OCI-LY7 (cell line): ENCODE measurements at regions not wholly inside any gene's neighbourhood (a gene's known extent, or its start where the extent isn't known, plus 50 kb on each side); places are given as distances from the start of the nearest gene placed in this dataset.

Experiments used
- BruUV-seq: library from RNA; stranded (reverse); fragments of 400-500 nt; replicated peaks from 2 replicates; lab custom pipeline; 2021; lab: Mats Ljungman, UMichigan
- CTCF ChIA-PET: fragments of 300-600 bp; sonication (Branson Sonifier 250); formaldehyde crosslinking; loops from one replicate; lab custom pipeline; 2022; ENCODE audit warnings: antibody characterized with exemption; ENCODE audit not compliant: unreplicated experiment; lab: Charles Lee
- POLR2A ChIA-PET: fragments of 300-600 bp; sonication (Branson Sonifier 250); formaldehyde crosslinking; loops from one replicate; lab custom pipeline; 2022; ENCODE audit warnings: antibody characterized with exemption; lab: Charles Lee
- DNase-seq: peaks from one replicate; pipeline ENCODE4 v3.0.0-alpha.2; 2015; ENCODE audit warnings: low spot score
- H2AFZ ChIP-seq: fragments of 200-600 bp; sonication (generic), shearing (Covaris generic); 2 replicates; pipeline ENCODE4 v1.6.1; 2014; ENCODE audit warnings: mild to moderate bottlenecking, antibody characterized with exemption, low read length, moderate library complexity
- H3K27ac ChIP-seq: fragments of 200-600 bp; sonication (generic); 2 replicates; pipeline ENCODE4 v1.5.1; 2014; ENCODE audit warnings: mixed run types, low read depth, mild to moderate bottlenecking, moderate library complexity, low read length, inconsistent platforms; ENCODE audit not compliant: poor library complexity, severe bottlenecking
- H3K36me3 ChIP-seq: fragments of 200-600 bp; sonication (generic); 2 replicates; pipeline ENCODE4 v1.6.1; 2014; ENCODE audit warnings: mild to moderate bottlenecking, antibody characterized with exemption, low read length, moderate library complexity, mixed read lengths; ENCODE audit not compliant: insufficient read depth
- H3K4me1 ChIP-seq: fragments of 200-600 bp; sonication (generic); 2 replicates; pipeline ENCODE4 v1.5.1; 2014; ENCODE audit warnings: mild to moderate bottlenecking, low read length; ENCODE audit not compliant: insufficient read depth, poor library complexity, severe bottlenecking
- H3K4me2 ChIP-seq: fragments of 200-600 bp; sonication (generic); 2 replicates; pipeline ENCODE4 v1.6.1; 2014; ENCODE audit warnings: mild to moderate bottlenecking, low read length
- H3K4me3 ChIP-seq: fragments of 200-600 bp; sonication (generic); 2 replicates; pipeline ENCODE4 v1.5.1; 2014; ENCODE audit warnings: mild to moderate bottlenecking, low read depth, low read length; ENCODE audit not compliant: poor library complexity, severe bottlenecking
- H3K79me2 ChIP-seq: fragments of 200-600 bp; sonication (generic); 2 replicates; pipeline ENCODE4 v1.6.1; 2016; ENCODE audit warnings: low read depth, mild to moderate bottlenecking, low read length, moderate library complexity, mixed read lengths; ENCODE audit not compliant: insufficient read depth
- H3K9me2 ChIP-seq: fragments of 200-600 bp; sonication (generic); 2 replicates; pipeline ENCODE4 v1.6.1; 2016; ENCODE audit warnings: mild to moderate bottlenecking, low read length, mixed read lengths; ENCODE audit not compliant: insufficient read depth
- H3K9me3 ChIP-seq: fragments of 200-600 bp; sonication (generic); 2 replicates; pipeline ENCODE4 v1.6.1; 2014; ENCODE audit warnings: mild to moderate bottlenecking, mixed run types, low read length, mixed read lengths
- H4K20me1 ChIP-seq: fragments of 200-600 bp; sonication (generic); 2 replicates; pipeline ENCODE4 v1.6.1; 2014; ENCODE audit warnings: mild to moderate bottlenecking, antibody characterized with exemption, low read length, moderate library complexity, mixed read lengths; ENCODE audit not compliant: insufficient read depth
- EZH2phosphoT487 ChIP-seq: fragments of 200-600 bp; sonication (generic); IDR thresholded peaks from 2 replicates; pipeline ENCODE4 v1.6.1; 2018; ENCODE audit warnings: low read depth, borderline replicate concordance, mild to moderate bottlenecking, mixed run types, antibody characterized with exemption, low read length, moderate library complexity, mixed read lengths
- intact Hi-C: fragments of 100-400 bp; cut with micrococcal nuclease; formaldehyde crosslinking; loops from one replicate; pipeline ENCODE4 v1.10.0; 2022; ENCODE audit not compliant: unreplicated experiment
- TF ChIP-seq, protein P1 (sequence below): fragments of 200-600 bp; sonication (generic); conservative IDR thresholded peaks from 2 replicates; pipeline ENCODE4 v1.5.1; 2014; ENCODE audit warnings: mild to moderate bottlenecking, antibody characterized with exemption, low read length, moderate library complexity, mixed read lengths

DNA sequence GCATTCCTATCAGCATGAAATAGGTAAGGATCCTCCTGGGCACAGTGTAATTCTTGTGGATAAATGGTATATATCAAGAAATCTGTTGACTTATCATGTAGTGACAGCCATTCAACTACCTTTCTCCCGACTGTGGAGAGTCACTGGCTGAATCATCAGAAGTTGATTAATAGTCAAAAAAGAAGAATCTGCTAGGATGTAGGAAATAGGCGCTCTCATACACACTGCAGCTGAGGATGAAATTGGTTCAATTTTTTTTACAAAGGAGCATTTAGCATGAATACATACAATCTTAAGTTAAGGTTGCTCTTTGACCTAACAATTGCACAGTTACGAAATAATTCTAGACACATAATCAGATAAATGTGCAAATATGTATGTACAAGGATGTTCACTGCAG lies 486.8 kb downstream of the ADGRL2 start:
- no peak overlapping the region for H3K27ac ChIP-seq
- POLR2A ChIA-PET = interaction anchor here (0.6 kb wide), 1 partner anchor 777 kb away, joined by 3 read pairs; no protein-coding TSS in a partner anchor
- intact Hi-C loops = no loop called here
- no TSS peak for BruUV-seq
- H4K20me1 ChIP-seq = no peaks in the 10 kb centered on the region
- TF ChIP-seq EZH2phosphoT487 = no peak
- TF ChIP-seq, protein P1, sequence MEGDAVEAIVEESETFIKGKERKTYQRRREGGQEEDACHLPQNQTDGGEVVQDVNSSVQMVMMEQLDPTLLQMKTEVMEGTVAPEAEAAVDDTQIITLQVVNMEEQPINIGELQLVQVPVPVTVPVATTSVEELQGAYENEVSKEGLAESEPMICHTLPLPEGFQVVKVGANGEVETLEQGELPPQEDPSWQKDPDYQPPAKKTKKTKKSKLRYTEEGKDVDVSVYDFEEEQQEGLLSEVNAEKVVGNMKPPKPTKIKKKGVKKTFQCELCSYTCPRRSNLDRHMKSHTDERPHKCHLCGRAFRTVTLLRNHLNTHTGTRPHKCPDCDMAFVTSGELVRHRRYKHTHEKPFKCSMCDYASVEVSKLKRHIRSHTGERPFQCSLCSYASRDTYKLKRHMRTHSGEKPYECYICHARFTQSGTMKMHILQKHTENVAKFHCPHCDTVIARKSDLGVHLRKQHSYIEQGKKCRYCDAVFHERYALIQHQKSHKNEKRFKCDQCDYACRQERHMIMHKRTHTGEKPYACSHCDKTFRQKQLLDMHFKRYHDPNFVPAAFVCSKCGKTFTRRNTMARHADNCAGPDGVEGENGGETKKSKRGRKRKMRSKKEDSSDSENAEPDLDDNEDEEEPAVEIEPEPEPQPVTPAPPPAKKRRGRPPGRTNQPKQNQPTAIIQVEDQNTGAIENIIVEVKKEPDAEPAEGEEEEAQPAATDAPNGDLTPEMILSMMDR = no peak
- H3K4me1 ChIP-seq = no peaks in the 10 kb centered on the region
- no peak overlapping the region for H2AFZ ChIP-seq
- H3K36me3 ChIP-seq = no peaks in the 10 kb centered on the region
- H3K4me2 ChIP-seq = no peak overlapping the region
- no peaks in the 10 kb centered on the region for H3K9me3 ChIP-seq
- H3K79me2 ChIP-seq = no peaks in the 10 kb centered on the region
- CTCF ChIA-PET = no interaction called here
- no peak for DNase-seq
- H3K4me3 ChIP-seq = no peak overlapping the region
- H3K9me2 ChIP-seq = no peaks in the 10 kb centered on the region

DNA sequence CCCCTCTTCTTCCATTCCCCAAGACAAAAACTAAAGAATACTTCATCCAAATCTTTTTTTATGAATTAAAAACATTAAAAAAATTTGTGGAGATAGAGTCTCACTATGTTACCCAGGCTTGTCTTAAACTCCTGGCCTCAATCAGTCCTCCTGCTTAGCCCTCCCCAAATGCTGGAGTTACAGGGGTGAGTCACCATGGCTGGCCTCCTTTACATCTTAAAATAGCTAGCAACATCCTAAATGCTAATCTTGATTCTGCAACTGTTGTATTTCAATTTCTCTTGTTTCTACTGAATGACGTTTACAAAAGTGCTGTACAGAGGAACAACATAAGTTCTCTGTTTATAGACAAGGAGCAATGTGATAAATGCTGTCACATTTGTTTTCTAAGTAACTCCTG lies 483.5 kb downstream of the ADGRL2 start:
- no peak overlapping the region for H2AFZ ChIP-seq
- no peaks in the 10 kb centered on the region for H4K20me1 ChIP-seq
- H3K27ac ChIP-seq = no peak overlapping the region
- no peak overlapping the region for H3K4me3 ChIP-seq
- no peaks in the 10 kb centered on the region for H3K4me1 ChIP-seq
- no peaks in the 10 kb centered on the region for H3K9me3 ChIP-seq
- H3K79me2 ChIP-seq = no peaks in the 10 kb centered on the region
- no peaks in the 10 kb centered on the region for H3K9me2 ChIP-seq
- no peaks in the 10 kb centered on the region for H3K36me3 ChIP-seq
- H3K4me2 ChIP-seq = no peak overlapping the region
- intact Hi-C loops = no loop called here
- ChIA-PET POLR2A (no interaction called here), CTCF (no interaction called here)
- no TSS peak for BruUV-seq
- DNase-seq = no peak
- TF ChIP-seq, protein P1 = no peak
- TF ChIP-seq EZH2phosphoT487 = no peak

DNA sequence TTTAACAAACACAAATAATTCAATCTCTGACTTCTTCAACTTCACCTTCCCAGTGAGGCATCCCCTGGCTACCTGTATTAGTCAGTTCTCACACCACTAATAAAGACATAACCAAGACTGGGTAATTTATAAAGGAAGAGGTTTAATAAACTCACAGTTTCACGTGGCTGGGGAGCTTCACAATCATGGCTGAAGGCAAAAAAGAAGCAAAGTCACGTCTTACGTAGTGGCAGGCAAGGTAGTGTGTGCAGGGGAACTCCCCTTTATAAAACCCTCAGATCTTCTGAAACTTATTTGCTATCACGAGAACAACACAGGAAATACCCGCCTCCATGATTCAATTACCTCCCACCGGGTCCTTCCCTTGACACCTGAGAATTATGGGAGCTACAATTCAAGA lies 478.5 kb downstream of the ADGRL2 start:
- H3K4me1 ChIP-seq = no peaks in the 10 kb centered on the region
- H3K36me3 ChIP-seq = no peaks in the 10 kb centered on the region
- no peaks in the 10 kb centered on the region for H3K9me2 ChIP-seq
- no peak overlapping the region for H2AFZ ChIP-seq
- ChIA-PET CTCF (no interaction called here), POLR2A (no interaction called here)
- DNase-seq = no peak
- no peak overlapping the region for H3K4me2 ChIP-seq
- H3K9me3 ChIP-seq = no peaks in the 10 kb centered on the region
- no peaks in the 10 kb centered on the region for H3K79me2 ChIP-seq
- TF ChIP-seq EZH2phosphoT487 = no peak
- TF ChIP-seq, protein P1 = no peak
- BruUV-seq = no TSS peak
- no peaks in the 10 kb centered on the region for H4K20me1 ChIP-seq
- no peak overlapping the region for H3K27ac ChIP-seq
- H3K4me3 ChIP-seq = no peak overlapping the region
- intact Hi-C loops = no loop called here
